GM03348 (cell line): ENCODE measurements at regions not wholly inside any gene's neighbourhood (a gene's known extent, or its start where the extent isn't known, plus 50 kb on each side); places are given as distances from the start of the nearest gene placed in this dataset.

Experiments used
- DNase-seq: peaks from one replicate; pipeline ENCODE4 v3.0.0; 2012; ENCODE audit warnings: low spot score

DNA sequence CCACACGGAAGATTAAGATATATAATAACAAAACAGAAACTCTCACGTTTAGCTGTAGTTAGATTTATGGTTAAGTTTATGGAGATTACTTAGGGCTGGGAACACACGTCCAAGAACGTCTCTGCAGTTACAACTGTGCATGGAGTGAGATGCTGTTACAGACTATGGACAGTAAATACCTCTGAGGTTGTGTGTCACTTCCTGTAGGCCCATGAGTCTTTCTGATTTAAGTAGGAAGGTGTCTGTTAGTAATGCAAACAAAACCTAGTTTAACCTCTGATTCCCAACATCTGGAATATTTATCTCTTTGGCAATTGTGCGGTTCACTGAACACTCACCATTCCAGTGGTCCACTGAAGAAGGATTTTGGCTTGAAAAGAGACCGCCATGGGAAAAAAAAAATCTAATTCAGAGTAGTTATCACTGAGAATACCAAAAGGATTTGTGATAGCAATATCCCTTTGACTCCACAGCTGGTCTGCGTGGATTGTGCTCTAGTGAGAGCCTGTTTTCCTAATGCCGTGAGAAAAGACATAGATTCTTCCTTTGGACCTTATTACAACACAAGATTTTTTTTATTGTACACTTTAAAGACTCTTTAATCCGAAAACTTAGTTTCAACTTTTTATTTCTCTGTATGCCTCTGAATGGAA lies 478.2 kb upstream of the CITED2 start:
- DNase-seq: no peak

DNA sequence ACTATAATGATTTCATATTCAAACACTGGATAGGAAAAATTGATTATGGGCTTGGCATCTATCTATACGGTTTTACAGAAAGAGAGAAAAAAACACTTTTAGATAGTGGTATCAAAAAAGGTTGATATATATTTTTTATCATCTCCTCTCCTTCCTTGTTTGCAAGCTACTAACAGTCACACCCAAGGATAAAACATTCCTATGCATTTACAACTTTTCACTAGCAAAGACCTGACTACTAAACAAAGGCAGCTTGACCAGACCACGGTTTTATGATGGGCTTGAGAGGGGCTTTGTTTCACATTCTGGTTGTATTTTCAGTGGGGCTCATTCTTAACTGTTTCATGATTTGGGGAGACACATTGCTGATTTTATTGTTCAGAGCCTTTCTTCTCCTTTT lies 477.6 kb upstream of the CITED2 start:
- no peak for DNase-seq

DNA sequence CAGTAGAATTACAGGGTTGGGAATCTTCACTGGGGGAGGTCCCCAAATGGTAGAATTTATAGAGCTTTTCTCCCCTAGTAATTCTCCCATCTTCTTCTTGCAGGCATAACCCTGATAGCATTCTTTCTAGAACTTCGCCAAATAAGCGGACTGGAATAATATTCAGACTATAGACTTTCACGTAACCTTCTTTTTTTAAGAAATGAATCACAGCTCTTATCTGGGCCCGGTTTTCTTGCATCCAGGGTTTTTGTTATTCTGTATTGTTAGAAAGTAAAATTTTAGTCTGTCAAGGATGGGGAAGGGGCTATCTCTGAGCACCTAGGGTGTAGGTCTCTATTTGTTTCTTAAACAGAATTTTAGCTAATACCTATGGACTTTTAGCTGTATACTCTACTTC lies 476.8 kb upstream of the CITED2 start:
- no peak for DNase-seq

DNA sequence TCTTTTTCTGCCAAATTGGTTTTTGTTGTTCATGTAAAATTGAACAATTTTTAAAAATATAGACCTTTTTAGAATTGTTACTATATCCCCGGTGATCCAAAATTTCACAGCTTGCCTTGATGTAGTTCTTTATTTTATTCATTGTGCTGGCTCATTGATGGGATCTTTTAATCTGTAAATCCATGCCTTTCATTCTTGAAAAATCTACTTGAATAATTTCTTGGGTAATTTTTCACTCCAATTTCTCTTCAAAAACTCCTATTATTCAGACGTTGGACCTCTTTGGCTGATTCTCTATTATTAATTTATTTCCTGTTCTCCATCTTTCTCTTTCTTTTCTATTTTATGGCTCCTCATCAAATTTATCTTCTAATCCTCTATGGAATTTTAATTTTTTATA lies 476.1 kb upstream of the CITED2 start:
- DNase-seq: no peak

DNA sequence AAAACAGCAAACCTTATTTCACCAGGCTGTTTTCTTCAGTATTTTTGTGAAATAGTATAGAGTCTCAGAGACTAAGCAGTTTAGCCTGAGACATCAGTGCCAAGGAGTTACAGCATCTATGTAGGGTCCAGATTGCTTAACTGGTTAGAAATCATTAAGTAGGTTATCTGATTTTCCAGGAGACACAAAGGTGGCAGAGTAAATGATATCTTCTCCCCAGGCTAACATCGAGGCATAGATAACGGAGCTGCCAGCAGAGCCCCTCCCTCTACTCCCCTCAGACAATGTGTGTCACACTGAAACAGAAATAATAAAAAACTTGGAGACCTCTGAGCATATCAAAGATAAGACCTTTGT lies 473.0 kb upstream of the CITED2 start:
- DNase-seq: no peak

DNA sequence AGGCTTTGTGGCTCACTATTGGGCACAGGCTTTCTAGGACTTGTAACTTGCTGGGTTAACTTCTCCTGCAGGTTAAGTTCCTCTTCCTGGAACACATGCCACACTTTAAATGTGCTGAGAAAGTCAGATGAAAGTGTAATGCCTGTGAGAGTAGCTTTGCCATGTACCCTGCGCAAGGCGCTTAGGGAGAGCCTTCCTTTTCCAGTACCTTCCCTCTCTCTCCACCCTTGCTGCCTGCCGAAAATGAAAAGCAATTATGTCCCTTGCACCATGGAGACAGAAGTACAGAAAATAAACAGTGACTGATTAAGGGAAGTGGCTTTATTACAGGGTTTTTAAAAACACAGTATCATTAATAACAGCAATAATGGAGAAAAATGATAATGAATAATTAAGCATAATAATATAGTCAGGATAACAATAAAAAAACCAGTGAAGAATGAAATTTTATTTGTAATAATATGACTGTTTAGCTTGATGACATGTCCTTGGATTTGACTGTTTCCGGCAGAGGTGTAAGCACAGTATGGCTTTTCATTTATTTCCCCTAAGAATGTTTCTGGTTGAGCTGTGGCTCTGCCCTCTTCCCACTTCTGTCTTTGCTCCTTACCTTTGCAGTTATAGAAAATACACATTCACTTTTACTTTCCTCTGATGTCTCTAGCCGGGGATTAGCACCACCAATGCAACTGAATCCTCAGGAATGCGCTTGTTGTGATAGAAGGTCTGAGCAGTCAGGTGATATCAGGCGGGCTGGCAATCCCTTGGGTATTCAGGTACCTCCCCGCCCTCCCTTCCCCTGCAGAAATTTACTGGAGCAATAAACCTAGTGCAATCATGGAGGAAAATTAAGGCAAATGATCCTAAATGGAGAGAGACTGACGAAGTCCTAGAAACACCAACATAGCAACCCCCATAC lies 472.3 kb upstream of the CITED2 start:
- no peak for DNase-seq

DNA sequence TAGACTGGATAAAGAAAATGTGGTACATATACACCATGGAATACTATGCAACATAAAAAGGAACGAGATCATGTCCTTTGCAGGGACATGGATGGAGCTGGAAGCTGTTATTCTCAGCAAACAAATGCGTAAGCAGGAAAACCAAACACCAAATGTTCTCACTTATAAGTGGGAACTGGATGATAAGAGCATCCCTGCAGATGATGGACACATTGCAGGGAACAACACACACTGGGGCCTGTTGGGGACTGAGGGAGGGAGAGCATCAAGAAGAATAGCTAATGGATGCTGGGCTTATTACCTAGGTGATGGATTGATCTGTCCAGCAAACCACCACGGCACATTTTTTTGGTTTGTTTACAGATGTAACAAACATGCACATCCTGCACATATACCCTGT lies 470.5 kb upstream of the CITED2 start:
- DNase-seq: no peak

DNA sequence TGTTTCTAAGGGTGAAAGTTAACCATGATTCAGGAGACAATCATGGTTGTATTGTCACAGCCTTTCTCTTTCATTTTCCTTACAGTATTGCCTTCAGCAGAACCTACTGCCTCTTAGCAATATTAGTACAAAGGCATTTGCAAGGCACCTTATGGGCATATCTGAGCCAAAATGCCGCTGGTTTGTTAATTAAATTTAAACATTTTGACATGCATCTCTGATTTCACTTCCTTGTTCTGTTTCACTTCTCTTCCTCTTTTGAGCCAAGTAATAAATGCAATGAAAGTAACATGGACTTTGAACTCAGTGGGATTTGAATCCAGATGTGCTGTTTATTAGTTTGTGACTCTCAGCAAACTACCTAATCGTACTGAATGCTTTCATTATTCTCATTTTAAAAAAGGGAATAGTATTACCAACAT lies 467.4 kb upstream of the CITED2 start:
- no peak for DNase-seq

DNA sequence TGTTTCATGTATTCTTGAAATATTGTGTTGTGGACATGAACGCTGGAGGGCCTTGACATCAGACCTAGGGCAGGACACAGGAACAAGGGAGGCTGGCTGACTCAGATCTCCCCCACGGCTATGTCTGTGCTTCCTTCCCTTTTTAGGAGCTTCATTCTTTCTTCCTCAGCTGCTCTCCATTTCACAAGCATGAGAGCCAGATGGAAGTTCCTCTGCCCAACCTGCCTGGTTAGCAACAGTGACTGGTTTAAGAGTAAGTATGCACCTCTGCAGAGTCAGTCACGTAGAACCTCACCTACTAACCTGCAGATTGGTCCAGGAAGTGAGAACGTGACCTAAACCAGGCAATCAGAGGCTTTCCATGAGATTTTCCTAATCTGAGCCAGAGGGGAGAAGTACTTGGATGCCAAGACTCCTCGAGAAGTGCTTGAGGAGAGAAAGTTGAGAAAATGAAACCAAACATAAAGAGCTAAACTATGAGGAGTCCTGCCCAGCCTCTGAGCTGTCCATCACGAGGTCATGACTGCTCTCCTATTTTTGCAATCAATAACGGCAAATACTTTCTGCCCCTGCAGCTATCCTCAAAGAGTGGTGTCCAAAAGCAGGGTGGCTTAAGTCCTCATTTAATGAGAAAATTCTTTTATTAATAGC lies 465.2 kb upstream of the CITED2 start:
- DNase-seq: peak; percentile 18

DNA sequence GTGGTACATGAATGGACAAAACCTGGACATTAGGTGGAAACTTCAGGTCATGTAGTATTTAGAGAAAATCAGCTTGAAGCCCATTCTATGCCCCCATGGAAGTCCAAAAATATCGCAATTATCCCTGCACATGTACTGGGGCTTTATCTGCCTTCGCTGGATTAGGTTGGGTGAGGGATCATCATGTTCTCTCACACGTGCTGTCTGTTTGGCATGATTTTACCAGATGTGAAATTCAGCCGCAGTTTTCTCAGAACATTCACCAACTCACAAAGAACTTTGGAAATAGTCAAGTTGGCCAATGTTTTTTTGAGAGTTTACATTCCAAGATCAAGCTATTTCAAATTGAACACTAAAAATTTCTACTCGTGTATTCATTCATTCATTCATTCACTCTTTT lies 459.8 kb upstream of the CITED2 start:
- DNase-seq: peak; percentile 4

DNA sequence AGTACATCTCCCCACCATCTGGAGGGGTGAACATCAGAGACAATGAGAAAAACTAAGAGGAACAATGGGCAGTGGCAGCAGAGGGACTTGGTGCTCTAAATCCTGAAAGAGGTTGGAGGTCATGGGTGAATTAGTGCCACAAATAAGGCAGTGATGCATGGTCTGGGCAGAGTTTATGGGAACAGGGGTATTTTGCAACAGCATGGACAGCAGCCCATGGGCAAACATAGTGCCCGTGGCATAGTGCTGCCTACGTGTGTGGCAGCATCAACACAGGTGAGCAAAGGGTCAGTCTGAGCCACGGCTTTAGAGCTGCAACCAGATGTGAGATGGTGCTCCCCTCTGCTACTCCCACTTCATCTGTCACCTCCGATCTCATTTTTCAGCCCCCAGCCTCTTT lies 459.1 kb upstream of the CITED2 start:
- DNase-seq: no peak

DNA sequence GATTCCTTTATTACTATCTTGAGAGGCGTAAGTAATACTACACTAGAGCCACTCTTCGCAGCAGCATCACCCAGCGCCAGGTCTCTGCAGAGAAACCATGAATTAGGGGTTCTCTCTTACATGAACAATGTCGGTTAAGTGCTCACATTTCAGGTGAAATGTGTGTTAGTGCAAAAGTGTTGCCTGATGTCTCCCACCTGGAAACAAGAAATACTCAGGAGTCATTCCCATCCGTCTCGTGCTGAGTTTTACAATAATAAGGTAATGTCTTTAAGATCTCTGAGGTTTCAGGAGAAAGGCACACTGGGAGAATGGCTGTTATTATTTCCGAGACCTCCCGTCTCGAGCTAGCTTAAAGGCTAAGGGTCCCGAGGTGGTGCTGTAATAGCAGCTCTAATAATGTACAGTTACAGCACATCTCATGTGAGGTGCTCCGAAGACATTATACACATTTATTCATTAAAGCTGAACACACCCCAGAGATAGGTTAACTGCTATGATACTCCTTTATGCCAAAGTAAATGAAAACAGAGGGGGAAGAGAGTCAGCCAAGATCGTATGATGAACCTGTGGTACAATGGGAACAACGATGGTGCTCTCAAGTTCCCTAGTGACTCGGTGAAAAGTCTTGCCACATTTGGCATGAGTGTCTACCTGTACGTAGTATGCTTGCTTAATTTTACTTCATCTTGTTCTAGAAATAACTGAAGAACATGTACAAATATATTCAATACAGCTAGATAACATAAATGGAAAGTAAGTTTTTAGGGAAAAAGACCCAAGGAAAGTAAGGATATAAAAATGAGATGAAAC lies 458.3 kb upstream of the CITED2 start:
- no peak for DNase-seq

DNA sequence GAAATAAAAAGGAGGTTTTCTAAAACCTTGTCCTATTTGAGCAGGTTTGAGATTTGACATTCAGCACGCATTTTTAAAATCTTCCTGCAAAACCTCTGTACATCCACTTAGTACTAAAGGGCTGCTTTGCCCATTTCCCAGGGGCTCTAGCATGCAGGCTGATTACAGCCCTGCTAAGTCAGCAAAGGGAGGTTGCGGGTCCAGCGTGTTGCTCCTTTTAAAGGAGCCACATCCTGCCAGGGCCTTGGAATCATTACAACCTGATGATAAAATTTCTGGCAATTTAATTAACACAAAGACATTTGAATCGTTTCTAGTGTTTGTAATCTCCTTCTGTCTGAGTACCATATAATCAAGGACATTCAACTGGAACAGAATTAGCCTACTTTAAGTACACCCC lies 455.1 kb upstream of the CITED2 start:
- DNase-seq: no peak

DNA sequence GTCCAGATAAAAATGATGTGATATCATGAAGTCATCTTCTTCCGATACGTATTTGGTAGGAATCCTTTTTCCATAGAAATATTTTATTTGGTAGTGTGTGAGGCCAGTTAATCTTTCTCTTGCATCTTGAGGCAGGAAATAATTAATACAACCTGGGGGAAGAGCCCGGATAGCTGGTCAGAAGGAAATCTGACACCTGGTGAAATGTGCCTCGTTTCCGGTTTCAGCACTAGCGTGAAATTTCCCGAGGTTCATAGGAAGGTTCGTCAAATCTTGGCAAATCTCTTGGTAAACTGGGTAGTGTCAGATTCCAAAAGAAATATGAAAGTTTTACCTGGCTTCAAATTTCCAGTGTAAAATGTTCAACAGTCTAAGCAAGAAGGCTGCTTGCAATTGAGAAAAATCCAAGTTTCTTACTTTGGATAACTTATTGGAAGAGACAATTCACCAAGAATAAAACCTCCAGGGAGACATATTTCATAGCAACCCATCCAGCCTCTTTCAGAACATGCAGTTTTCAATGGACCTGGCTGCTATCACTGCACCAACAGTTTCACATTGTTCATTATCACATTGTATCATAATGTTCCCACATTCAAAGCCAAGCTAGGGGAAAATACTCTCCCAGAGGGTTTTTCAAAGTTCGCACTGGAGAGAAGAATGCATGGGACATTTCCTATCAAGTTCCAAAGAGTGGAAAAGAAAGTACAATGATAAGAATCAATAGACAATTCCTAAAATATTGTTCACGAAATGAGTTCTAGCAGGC lies 454.5 kb upstream of the CITED2 start:
- DNase-seq: no peak

DNA sequence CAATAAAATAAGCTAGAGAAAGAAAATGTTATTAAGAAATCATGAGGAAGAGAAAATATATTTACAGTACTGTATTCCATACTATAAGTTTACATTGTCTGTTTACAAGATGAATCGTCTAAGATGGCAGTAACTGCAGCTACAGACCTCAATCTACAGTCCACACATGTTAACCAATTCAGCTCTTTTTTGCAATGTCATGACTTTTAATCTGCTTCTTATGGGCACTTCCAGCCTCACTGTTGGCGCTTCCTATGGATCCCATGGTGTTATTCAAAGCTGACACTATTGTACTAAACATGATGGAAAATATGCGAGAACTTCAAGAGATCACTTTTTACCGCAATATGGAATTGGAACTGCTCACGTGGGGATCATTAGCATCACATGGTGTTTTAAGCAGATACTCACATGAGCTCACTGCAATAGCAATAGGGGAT lies 451.5 kb upstream of the CITED2 start:
- DNase-seq: no peak

DNA sequence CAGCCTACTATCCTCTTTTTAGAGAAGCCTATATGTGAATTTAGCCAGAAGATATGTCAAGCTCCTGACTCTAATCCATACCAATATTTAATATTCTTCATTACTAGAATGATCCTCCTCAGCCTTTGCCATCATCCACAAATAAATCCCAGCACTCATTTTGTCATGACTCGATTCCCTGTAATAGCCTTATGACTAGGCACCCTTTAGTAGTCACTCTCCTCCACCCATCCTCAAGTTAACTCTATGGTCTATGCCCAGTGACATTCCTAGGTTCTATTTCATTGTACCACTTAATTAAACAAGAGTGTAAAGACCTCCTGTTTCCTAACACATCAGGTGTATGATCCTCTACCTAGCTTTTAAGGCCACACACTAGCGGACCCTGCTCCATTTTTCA lies 450.4 kb upstream of the CITED2 start:
- no peak for DNase-seq

DNA sequence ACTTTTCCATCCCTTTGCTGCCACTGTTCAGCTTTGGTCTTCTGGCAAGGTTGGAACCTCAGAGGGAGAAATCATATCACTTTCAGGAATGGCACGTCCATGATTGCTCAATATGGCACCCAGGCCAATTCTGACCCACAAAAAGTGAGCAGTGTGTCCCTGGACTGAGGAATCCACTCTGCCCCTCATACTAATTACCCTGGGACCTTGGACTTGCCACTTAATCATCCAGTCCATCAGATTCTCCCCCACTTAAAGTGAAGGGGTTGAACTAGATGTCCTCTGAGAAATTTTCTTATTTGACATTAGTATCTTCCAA lies 449.3 kb upstream of the CITED2 start:
- DNase-seq: no peak

DNA sequence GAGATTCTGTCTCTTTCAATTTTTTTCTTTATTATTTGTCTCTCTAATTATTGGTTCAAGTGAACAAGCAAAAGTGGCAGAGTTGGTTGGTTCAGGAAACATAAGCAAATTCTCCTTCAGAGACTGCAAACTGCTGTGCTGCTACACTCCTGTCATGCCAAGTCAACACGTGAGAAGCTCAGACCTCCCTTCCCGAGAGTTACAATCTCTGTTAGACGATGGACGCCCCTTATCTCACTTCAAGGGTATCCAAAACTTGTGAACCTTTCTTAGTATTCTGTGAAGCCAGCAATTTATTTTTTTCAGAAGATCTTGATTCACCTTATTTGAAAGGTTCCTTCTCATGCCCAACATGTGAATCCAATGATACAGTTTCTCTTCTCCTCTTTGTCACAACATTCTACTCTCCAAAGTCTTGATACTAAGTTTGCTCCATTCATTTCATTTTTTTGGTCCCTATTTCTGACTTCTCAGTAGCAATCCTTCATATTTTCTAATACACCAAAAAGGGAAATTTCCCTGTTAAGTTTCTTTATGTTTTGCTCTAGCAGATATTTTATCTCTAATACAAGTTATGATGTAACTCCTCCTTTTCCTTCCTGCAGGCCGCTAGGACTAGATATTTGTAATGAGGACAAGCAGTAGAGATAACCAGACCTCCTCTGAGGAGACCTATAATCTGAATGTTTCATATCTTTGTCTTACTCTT lies 448.8 kb upstream of the CITED2 start:
- DNase-seq: no peak

DNA sequence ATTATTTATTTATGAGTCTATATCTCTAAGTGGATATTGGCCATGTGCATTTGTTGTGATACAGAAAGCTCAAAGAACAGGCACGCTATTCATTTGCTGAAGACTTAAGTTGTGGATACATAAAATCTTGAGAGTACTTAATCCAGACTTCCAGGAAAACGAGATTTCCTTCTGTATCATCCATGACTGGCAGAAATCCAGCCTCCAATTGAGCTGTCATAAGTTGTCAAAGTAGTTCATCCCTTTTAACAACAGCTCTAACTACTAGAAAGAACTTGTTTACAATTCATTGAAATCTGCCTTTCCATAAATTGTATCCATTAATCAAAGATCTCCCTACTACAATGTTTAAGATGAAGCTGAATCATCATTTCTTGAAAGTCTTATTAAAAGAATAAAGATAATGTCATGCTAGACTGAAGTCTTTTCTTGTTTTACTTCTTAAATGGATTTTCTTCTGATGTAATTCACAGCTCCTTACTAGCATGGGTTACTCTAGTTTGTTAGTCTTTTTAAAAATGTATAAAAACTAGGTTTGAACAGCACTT lies 447.3 kb upstream of the CITED2 start:
- no peak for DNase-seq

DNA sequence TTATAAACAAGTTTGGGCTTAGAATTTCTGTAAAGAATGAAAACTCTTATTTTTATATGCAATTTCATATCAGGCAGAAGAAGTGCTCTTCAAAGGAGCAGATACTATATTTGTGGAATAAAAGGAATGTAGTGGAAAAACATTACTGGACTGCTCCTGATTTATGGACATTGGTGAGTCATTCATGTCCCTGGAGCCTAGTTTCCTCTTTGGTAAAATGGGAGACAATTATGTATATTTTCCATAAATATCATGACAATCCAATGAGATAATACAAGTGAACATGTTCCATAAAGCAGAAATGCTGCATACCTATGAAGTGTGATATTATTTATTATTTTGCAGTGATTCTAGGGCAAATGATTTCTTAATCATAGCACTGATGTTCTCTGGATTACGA lies 445.8 kb upstream of the CITED2 start:
- peak; percentile 62 for DNase-seq

DNA sequence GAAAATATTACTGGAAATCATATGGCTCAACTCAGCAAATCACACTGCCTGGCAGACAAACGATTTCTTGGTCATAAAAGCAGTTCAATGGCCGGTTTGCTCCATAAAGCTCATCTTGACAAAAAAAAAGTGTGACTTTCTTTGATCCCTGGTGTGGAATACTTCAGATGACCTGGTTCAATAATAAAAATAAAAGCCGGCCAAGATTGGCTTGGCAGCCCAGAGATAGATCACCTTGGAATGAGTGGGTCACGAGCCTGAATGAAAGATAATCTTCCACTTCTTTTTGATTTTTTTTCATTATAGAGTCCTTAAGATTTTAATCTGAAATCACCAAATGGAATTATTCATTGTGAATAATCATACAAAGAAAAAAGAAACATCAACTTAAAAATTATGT lies 445.3 kb upstream of the CITED2 start:
- no peak for DNase-seq
